HG03575 (cell line): ENCODE measurements at regions not wholly inside any gene's neighbourhood (a gene's known extent, or its start where the extent isn't known, plus 50 kb on each side); places are given as distances from the start of the nearest gene placed in this dataset.
"Not testable (repeated sequence)": the region's sequence is repeated elsewhere in the genome, so short reads cannot be mapped to it uniquely, and the experiment has no call there.

ENCODE experiments used
- ATAC-seq: cut with Tn5 transposase; IDR thresholded peaks from one replicate; pipeline ENCODE4 v1.9.1; 2021; ENCODE audit not compliant: unreplicated experiment, insufficient number of reproducible peaks, low FRiP score; ENCODE audit errors: extremely low read depth

DNA sequence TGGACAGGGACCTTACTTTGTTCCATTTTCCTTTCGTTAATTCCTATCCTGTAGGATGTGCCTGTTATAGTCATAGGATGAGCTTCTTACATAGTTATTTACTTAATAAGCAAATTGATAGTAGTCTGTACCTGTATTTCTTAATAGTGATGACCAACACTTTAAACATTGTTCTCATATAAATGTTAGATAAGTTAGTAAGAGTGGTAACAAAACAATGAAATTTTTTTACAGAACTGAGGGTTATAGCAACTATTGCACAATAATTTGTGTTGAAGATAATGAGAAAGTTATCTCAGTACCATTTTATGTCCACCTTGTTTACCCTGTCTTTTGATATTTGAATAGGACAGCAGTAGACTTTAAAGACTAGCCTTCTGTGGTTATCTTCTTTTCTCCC is 162.9 kb upstream of the ELL2 start:
- ATAC-seq = no peak

DNA sequence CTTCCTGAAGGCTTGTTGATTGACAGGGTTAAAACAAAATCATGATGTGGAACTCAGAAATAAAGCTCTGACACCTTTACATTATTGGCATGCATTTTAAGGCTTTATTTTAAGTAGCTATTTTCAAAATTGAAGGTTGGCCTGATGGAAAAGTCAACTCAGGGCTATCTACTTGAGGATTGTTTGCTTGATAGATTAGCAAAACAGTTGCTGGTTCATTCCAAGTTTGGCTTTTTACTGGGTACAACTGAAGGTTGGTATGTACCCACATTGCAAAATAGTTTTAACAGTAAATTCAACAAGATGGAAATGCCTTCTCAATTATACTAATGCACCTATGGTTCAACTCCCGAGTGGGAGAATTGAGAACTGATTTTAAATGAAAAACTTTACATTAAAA is 161.8 kb upstream of the ELL2 start:
- no peak for ATAC-seq

DNA sequence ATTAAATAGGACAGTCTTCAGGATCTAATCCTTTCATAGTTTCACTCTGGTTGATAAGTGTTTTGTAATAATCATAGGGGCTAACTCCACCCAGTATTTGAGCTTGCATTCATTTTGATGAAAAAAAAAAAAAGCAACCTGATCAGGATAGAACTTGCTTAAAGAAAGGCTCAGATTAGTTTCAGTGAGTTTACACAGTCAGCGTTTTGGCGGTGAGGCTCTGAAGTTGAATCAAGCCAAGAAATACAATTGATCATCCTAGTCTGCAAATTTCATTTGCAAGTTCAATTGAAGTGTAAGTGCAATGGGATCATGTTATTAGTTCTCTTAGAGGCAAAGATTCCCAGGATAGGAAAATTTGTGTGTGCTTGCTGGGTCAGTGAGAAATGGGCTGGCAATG is 159.7 kb upstream of the ELL2 start:
- no peak for ATAC-seq

DNA sequence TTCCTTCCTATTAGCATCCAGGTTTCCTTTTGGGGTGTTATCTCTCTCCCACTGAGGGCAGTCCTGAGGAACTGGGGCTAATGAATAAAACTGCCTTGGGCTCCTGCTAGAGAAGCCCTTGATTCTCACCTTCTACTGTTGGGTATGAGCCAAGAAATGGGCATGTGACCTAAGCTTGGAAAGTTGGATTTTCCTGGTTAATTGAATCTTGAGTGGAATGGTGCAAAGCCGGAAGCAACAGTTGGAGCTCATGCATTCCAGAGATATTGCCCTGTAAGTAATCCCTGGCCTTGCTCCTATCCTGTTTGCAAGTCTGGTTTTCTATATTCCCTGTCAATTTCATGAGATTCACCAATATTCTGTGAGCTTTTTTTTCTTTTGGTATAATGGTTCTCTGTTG is 158.5 kb upstream of the ELL2 start:
- no peak for ATAC-seq

- ATAC-seq = no peak
Observed at GRCh38 chr5:96117771-96118651, 156.4 kb upstream of the ELL2 start.

DNA sequence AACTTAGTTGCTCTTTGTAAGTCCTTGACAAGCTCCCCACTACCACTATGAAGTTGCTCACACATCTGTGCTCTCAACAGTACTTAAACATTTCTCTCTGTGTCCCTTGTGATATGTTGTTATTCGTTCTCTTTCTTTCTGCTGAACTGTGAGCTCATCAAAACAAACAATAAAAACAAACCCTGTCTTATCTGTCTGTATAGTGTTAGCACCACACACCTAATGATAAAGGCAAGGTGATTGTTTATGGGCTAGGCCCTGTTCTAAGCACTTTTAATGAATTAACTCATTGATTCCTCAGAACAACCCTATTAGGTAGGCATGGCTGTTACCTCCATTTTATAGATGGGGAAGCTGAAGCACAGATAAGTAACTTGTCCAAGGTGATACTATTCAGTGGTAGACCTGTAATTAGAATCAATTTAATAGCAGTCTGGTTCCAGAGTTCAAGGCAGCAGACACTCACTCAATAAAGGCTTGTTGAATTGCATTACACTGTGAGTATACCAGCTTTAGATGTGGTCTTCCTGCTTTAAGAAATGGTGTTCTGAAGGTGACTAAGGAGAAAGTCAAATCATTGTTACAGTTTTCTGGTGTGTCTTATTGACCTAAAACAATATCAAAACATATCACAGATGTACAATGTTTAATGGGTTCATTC is 153.6 kb upstream of the ELL2 start:
- ATAC-seq = no peak

GRCh38 chr5:96114736-96115135 is 153.1 kb upstream of the ELL2 start:
- ATAC-seq = no peak

- ATAC-seq = no peak
Observed at GRCh38 chr5:96113170-96113939, 151.7 kb upstream of the ELL2 start.

GRCh38 chr5:96112703-96113102 is 151.1 kb upstream of the ELL2 start:
- no peak for ATAC-seq

DNA sequence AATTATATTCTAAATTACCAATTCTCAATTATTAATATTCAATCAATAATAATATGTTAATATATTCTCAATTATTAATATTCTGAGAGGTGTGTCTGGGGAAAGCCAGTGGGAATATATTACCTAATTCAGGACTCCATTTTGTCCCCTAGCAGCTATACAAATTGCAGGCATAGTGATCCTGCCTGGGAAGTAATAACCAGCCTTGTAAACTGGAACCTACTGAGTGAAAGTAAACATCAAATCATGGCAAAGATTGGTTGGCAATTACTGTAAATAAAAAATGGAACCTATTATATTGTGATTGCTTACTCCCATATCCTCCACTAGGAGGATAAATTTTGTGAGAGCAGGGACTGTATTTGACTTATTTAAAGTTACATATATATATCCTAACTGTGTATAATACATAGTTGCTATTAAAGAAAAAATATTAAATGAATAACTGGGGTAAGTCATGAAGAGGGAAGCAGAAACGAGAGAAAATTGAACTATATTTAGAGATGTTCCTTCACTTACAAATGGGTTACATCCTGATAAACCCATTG is 150.5 kb upstream of the ELL2 start:
- no peak for ATAC-seq

GRCh38 chr5:96111080-96111756 is 149.6 kb upstream of the ELL2 start:
- ATAC-seq = no peak

- no peak for ATAC-seq
Observed at GRCh38 chr5:96110300-96110699, 148.6 kb upstream of the ELL2 start.

DNA sequence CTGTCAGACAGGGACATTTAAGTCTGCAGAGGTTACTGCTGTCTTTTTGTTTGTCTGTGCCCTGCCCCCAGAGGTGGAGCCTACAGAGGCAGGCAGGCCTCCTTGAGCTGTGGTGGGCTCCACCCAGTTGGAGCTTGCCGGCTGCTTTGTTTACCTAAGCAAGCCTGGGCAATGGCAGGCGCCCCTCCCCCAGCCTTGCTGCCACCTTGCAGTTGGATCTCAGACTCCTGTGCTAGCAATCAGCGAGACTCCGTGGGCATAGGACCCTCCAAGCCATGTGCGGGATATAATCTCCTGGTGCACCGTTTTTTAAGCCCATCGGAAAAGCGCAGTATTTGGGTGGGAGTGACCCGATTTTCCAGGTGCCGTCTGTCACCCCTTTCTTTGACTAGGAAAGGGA is 147.0 kb upstream of the ELL2 start:
- ATAC-seq = not testable (repeated sequence)

DNA sequence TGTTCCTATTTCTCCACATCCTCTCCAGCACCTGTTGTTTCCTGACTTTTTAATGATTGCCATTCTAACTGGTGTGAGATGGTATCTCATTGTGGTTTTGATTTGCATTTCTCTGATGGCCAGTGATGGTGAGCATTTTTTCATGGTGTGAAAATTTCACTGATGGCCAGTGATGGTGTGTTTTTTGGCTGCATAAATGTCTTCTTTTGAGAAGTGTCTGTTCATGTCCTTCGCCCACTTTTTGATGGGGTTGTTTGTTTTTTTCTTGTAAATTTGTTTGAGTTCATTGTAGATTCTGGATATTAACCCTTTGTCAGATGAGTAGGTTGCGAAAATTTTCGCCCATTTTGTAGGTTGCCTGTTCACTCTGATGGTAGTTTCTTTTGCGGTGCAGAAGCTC is 142.2 kb upstream of the ELL2 start:
- not testable (repeated sequence) for ATAC-seq

DNA sequence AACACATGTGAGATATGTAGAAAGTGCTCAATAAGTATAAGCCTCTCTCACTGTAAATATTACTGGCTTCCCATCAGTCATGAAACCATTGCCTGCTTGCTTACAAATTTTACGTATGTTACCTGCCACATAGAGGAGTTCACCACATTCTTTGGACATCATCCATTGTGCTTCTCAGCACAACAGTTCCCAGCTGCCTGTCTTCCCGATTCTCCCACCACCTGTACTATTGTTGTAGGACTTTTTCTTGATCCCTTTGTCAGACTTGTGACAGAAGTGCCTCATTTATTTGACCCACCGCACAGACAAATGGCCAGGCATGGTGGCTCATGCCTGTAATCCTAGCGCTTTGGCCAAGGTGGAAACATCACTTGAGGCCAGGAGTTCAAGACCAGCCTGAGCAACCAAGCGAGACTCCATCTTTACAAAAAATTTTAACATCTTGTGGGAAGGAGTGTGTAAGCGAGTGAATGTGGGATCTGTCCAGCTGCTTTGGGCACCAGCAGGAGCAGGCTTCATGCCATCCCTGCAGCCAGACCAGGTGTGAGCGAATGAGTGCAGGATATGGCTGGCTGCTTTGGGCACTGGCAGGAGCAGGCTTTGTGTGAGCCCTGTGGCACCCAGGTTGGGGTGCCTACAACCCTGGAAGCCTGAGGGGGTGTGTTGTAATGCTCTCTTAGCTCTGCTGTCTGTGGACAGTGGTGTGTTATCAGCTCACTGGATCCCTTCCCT is 139.9 kb upstream of the ELL2 start:
- no peak for ATAC-seq

- not testable (repeated sequence) for ATAC-seq
Observed at GRCh38 chr5:96097488-96097887, 135.8 kb upstream of the ELL2 start.

DNA sequence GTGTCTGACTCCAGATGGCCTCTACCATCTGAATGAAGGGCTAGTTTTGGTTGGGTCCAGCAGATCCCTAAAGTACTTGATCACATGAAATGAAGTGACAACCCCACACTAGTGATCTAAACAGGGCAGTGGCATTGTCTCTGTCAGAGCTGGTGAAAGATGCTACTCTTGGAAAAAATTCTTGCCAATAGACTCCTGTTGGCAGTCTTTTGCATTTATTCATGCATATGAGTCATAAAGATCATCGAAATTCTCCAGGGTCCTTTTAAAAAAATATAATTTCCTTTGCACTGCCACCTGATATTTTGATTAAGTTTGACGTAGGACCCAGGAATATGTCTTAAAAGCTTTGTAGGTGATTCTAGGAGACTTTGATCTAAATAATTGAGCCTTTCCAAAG is 135.1 kb upstream of the ELL2 start:
- no peak for ATAC-seq

- no peak for ATAC-seq
Observed at GRCh38 chr5:96094904-96095303, 133.3 kb upstream of the ELL2 start.
